ENCODE measurements at regions not wholly inside any gene's neighbourhood (a gene's known extent, or its start where the extent isn't known, plus 50 kb on each side); places are given as distances from the start of the nearest gene placed in this dataset.

DNA sequence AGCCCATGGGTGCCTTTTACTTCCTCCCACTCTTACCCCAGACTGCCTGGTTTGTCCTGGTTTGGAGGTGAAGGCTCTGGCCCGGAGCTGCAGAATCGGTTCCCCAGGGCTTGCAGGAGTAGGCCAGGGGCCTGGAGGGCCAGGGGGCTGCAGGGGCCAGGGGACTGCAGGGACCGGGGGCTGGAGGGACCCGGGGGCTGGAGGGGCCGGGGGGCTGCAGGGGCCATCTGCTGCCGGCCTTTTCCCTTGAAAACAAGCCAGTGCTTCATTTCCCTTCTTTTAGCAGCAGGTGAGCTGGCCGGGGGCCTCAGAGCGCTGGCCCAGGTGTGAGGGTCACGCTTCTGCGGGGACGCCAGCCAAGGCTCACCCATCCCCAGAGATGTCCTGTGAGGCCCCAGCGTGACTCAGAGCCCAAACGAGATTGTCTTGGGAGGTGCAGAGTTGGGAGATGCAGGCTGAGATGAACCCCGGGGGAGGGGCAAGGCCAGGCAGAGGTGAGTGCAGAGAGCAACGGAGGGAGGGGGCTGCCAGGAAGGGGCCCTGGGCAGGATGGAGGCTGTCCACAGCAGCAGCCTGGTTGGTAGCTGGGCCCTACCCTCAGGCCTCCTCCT is 154.9 kb downstream of the KIF26A start:
- Histone ChIP-seq H3K27ac (ENCODE audit: extremely low read depth, low read depth, low read length) (no peak overlapping the region), H3K9me3 (replicated peaks; ENCODE audit: control insufficient read depth, insufficient read depth, low read depth, low read length) (no peaks in the 10 kb centered on the region; the same call in 1 of the 2 replicates), H3K4me3 (no peak overlapping the region), H3K9ac (ENCODE audit: insufficient read depth in 1 of 2, low read depth in 2 of 2, low read length in 2 of 2) (no peak overlapping the region; a peak in 1 of 4 replicates), H2AFZ (ENCODE audit: low read depth, low read length) (no peak overlapping the region), H3K79me2 (ENCODE audit: control insufficient read depth, insufficient read depth, low read length) (no peaks in the 10 kb centered on the region), H4K20me1 (replicated peaks; ENCODE audit: control insufficient read depth, insufficient read depth, low read length) (no peaks in the 10 kb centered on the region), H3K9me1 (ENCODE audit: control insufficient read depth, insufficient read depth, low read length) (no peaks in the 10 kb centered on the region), H3K36me3 (ENCODE audit: control insufficient read depth, insufficient read depth, low read length) (no peaks in the 10 kb centered on the region), H3K27me3 (ENCODE audit: control insufficient read depth in 2 of 2, insufficient read depth in 2 of 2, low read length in 2 of 2) (no peaks in the 10 kb centered on the region), H3K4me1 (replicated peaks in 1 of 2; ENCODE audit: control insufficient read depth in 2 of 2, insufficient read depth in 2 of 2, low read length in 2 of 2) (no peaks in the 10 kb centered on the region), H3K4me2 (ENCODE audit: insufficient read depth, low read length) (no peak overlapping the region)
- intact Hi-C loops (cut with micrococcal nuclease) (no loop called here), in situ Hi-C loops (cut with MboI) (no loop called here)
- CTCF ChIA-PET (ENCODE audit: low intra/inter-chr PET ratio), result no interaction called here
- ATAC-seq (no peak), DNase-seq (ENCODE audit: extremely low read depth in 1 of 4, low spot score in 3 of 4) (no peak), FAIRE-seq (no peak)
- no peak for TF ChIP-seq ZNF77 (CRISPR knock-in tag; IDR thresholded peaks at IDR 0.05)
- no peak for TF ChIP-seq SAP30 (IDR thresholded peaks at IDR 0.05; ENCODE audit: borderline replicate concordance, insufficient read depth, low read depth, low read length, poor library complexity, severe bottlenecking)
- TF ChIP-seq, protein P1, sequence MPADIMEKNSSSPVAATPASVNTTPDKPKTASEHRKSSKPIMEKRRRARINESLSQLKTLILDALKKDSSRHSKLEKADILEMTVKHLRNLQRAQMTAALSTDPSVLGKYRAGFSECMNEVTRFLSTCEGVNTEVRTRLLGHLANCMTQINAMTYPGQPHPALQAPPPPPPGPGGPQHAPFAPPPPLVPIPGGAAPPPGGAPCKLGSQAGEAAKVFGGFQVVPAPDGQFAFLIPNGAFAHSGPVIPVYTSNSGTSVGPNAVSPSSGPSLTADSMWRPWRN (IDR thresholded peaks at IDR 0.05; ENCODE audit: low read depth), result no peak
- TF ChIP-seq, protein P2, sequence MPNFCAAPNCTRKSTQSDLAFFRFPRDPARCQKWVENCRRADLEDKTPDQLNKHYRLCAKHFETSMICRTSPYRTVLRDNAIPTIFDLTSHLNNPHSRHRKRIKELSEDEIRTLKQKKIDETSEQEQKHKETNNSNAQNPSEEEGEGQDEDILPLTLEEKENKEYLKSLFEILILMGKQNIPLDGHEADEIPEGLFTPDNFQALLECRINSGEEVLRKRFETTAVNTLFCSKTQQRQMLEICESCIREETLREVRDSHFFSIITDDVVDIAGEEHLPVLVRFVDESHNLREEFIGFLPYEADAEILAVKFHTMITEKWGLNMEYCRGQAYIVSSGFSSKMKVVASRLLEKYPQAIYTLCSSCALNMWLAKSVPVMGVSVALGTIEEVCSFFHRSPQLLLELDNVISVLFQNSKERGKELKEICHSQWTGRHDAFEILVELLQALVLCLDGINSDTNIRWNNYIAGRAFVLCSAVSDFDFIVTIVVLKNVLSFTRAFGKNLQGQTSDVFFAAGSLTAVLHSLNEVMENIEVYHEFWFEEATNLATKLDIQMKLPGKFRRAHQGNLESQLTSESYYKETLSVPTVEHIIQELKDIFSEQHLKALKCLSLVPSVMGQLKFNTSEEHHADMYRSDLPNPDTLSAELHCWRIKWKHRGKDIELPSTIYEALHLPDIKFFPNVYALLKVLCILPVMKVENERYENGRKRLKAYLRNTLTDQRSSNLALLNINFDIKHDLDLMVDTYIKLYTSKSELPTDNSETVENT (CRISPR knock-in tag; IDR thresholded peaks at IDR 0.05), result no peak
- no peak for TF ChIP-seq ETV1 (tag; conservative IDR thresholded peaks at IDR 0.05; ENCODE audit: low read depth)
- no peak for TF ChIP-seq HMG20A (CRISPR knock-in tag; conservative IDR thresholded peaks at IDR 0.05)
- TF ChIP-seq ZBTB17 (CRISPR knock-in tag; IDR thresholded peaks at IDR 0.05), result no peak
- no peak for TF ChIP-seq SMC3 (conservative IDR thresholded peaks at IDR 0.05; ENCODE audit: insufficient read depth, low read depth, low read length)
- TF ChIP-seq CAMTA2 (CRISPR knock-in tag; conservative IDR thresholded peaks at IDR 0.05), result no peak
- WGBS (ENCODE audit: insufficient coverage, low coverage, missing lambda C conversion rate), result 0% methylated on average over 3 of the region's 15 CpGs
- POLR2A ChIA-PET, result interaction anchor here (2.0 kb wide), 1 partner anchor 9 kb away, joined by 4 read pairs; no protein-coding TSS in a partner anchor
- BruUV-seq (replicated peaks), result no TSS peak

All from K562 (cell line).